ENCODE measurements at regions not wholly inside any gene's neighbourhood (a gene's known extent, or its start where the extent isn't known, plus 50 kb on each side); places are given as distances from the start of the nearest gene placed in this dataset.
"Not testable (repeated sequence)": the region's sequence is repeated elsewhere in the genome, so short reads cannot be mapped to it uniquely, and the experiment has no call there.

DNA sequence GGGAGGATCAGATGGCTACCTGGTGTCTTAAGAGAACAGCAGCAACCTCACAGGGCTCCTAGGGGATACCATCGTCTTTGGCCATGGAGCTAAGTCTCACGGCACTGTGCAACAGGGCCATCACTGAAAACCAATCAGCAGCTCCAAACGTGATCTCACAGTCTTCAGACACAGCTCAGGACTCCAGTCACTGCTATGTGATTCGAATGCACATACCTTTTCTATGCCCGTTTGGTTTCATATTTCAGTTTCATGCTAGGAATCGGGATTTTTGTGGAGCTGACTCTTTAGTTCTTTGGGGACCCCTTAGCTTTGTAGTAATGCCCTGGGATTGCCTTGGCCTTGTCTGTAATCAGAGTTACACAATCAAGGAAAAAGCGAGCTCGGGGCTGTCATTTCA lies 162.8 kb upstream of the CDH11 start:
- DNase-seq: no peak

DNA sequence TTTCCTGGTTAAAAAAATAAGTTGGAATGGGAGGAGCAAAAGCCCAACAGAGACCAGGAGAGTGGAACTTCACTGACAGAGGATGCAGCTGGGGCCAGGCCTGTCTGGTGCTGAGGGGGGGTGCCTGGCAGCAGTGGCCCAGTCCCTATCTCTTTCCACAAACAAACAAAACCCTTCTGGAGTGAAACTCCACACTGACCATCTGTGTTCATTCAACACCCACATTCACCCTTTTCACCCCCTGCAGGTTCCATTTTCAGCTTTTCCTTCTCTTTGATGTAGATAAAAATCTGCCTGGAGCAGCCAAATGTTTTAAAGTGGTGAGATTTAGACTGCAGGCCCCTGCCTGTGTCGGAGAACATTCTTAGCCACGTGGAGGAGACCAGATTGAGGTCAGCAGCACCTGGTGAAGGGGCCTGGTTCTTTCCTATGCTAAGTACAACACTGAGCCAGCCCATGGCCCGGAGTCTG lies 161.4 kb upstream of the CDH11 start:
- peak; percentile 98 for DNase-seq

DNA sequence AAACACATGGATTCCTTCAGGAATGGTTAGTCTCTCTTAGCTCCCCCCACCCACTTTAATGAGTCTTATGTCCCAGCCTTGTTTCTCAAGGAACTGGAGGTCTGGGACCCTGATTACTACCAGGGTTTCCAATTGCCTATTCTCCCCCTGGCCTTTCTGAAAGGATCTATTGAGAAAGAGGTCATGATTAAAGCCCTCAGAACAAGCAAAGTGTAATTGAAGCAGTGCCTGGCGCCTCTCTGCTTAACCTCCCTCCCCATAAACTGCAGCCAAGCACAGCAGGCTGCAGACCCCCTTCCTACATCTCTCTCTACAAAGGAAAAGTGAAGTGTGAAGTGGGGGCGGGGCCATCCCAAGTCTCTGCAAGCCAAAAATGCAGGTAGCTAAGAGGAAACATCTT lies 159.7 kb upstream of the CDH11 start:
- peak; percentile 80 for DNase-seq

DNA sequence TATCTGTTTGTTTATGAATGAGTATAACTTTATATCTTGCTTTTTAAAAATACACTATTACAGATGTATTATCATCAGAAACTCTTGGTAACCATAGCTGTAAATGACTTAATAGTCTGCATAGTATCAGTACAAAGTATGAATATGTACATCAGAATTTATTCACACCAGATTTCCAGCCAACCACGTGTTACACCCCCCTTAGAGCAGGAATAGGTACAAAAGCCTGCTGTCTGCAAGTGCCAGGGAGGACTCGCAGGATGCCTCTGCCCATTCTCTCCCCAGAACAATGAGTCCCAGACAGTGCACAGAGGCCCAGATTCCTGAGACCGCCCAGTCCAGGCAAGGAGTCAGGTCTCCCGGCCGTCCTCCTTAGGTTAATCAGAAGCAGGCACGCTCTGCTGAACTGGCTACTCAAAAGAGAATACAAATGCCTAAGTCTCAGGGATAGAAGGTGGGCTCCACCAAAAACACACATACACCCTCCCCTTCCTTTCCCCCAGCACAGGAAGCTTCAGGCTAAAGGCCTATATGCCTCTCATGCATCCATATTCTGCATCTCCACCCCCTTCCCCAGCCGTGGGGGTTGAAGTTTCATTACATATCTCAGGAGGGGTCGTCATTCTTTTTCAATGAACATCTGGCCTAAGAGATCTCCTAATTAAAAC lies 159.1 kb upstream of the CDH11 start:
- peak; percentile 83 for DNase-seq

DNA sequence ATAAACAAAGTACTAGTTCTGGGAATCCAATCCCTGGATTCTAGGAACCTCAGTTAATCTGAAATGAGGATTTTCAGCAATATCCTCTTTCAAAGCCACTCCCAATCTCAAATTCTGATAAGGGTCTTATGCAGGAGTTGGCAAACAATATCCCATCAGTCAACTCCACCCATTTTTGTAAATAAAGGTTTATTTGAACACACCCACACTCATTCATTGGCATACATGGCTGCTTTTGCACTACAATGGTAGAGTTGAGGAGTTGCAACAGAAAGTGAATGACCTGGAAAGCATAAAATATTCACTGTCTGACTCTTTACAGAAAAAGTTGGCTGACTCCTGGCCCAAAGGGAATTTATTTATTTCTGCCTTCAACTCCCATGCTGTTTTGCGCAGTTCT lies 157.7 kb upstream of the CDH11 start:
- DNase-seq: no peak

DNA sequence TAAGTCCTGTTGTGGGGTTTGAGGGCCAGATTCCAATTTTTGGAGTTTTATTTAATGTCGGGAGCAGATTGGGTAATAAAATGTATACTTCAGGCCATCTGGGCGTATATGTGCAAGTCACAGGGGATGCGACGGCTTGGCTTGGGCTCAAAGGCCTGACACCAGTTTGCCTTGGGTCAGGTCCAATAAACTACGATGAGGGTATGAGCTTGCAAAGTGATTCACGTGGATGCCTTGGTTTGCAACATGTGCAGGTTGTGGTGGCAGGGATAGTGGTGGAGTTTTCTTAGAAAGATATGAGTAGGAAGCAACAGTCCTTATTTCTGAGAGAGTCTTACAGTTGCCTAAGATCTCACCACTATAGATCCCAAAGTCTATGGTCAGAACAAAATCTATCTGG lies 157.0 kb upstream of the CDH11 start:
- DNase-seq: no peak

DNA sequence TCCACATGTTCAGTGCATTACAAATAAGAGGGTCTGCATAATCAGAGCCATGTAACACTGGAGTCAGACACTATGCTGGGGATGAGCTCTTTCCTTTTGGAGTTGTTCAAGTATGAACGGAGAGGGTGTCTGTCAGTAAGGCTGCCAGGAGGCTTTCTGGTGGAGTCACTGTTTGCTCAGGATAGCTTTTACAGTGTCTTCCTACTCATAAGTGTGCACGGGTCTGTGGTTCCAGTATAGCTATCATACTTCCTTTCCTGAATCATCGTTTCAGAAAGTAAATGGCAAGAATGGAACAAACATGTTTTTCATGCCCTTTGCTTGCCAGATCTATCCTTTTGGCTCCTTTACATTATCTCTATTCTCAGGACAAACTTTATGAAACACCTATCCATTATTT lies 152.7 kb upstream of the CDH11 start:
- DNase-seq: no peak

DNA sequence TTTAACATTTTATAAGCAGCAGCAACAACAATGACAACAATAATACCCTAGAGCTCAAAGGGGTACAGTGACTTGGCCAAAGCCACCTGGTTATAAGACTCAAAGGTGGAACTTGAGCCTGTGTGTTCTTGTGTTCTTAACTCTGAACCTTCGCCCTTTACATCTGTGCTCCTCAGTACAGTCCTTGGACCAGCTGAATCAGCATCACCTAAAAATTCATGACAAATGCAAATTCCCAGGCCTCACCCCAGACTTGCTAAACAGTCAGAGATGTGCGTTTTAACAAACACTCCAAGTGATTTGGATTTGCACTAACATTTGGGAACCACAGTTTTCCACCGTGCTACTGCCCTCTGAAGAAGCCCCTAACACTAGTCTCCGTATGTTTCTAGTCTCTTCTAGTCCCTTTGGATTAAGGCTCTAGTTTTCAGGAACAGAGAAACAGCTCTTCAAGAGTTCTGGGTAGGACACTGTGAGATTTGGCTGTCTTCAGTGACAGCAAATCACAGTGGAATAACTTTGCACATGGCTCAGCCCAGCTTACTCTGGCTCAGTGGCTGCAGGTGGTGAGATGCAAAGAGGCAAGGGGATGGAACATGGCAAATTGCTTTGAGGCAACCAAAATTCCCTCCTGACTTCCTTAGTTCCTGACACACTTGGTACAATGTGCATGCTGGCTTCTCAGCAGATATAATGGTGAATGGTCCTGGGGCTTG lies 151.0 kb upstream of the CDH11 start:
- DNase-seq: no peak

DNA sequence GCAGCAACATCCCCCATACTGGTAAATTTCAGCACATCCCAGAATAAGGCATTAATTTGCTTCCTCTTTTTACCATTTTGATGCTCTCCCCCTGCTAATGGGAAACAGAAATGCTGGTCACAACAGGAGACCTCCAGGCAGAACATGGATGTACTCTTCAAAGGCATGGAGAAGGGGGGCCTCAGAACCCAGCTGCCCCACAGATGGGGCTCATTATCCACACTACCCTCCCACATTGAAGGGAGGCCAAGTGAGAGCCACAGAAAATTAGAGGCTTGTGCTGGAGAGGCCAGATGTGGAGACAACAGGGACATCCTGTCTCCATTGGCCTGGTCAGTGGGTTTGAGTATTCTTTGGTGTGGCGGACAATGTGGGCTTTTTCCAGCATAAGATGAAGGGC lies 150.1 kb upstream of the CDH11 start:
- no peak for DNase-seq

DNA sequence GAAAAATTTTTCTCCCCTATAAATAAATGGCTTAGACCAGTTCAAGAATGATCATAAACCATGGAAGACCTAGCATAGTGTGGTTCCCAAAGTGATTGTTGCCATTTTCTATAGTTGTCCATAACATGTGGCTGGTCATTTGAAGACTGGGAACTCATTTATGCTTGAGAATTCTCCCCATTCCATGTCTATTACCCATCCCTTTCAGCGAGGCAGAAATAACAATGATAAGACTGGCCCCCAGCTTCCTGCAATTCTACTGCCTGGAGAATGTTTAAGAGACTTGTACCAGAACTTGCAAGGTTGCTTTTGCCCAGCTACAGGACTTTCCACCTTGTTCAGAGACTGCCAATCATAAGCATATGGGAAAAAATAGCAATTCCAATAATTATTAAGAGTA lies 146.5 kb upstream of the CDH11 start:
- no peak for DNase-seq

DNA sequence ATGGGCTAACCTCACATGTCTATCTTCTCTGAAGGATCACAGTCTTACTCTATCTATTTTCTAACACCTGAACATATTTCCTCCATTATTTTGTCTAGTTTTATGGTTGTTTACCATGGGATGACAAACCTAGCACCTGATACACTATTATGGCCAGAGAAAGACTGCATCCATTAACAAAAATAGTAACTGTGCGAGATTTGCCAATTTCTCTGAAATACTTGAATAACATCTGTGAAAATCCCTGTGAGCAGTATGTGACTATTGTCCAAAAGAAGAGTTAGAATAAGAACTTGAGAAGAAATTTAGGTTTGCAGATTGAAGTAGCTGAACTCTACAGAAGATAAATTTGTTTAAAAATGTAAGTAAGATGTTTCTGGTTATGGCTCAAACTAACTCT lies 142.0 kb upstream of the CDH11 start:
- no peak for DNase-seq

DNA sequence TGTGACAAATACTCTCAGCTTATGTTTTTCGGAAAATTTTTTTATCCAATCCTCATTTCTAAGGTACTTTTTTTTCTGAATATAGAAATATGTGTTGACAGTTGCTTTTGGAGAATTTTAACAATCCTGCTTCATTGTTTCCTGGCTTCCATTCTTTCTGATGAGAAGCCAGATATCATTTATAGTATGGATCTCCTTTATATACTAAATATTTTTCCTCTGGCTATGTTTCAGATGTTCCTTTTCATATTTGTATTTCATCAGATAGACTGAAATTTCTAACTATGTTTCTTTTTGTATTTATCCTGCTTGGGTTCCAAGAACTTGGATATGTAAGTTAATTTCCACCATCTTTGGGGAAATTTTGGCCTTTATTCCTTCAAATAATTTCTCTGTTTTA lies 138.9 kb upstream of the CDH11 start:
- DNase-seq: no peak

DNA sequence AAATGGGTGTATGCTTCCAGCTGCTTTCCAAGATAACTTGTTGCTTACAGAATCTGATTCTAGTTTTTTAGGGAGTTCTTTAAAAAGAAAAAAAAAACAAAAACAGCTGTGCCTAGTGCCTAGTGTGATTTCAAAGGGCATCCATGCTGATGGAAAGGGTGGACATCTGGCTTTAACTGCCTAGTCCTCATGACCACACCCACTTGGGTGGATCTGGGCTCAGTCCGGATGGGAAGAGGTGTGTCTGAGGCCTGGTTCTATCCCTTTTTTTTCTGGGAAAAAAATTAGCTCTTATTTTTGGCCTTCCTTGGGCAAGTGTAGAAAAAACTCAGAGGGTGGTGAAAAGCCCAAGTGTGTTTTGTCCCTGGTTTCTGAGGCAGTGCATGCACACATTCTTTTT lies 132.3 kb upstream of the CDH11 start:
- DNase-seq: no peak

DNA sequence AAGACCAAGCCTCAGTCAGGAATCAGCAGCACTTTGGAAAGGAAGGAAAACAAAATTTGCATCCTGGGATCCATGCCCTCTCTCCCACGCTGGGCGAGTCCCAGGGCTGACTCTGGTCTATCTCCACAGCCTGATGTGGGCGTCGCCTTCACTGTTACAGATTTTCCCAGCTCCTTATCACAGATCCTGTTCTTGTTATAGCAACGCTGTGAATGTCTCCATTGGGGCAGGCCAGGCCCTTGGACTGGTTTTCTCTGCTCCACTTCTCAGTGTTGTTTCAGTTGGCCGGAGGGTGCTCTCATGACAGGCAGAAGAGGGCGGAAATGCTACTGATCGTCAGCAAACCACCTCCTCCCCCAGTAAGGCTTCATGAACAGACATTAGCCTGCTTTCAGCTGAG lies 127.9 kb upstream of the CDH11 start:
- DNase-seq: peak; percentile 73

DNA sequence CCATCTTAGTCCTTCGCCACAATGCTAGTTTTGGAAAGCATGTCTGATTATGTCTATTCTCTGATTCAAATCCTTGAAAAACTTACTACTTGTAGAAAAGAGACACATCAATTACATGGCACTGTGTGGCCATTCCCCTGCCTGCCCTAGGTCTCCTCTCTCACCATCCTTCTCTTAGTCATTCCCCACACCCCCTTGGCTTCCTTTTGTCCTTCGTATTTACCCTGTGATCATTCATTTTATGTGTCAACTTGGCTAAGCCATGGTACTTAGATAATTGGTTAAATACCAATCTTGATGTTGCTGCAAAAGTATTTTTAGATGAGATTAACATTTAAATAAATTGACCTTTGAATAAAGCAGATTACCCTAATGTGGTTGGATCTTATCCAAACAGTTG lies 122.9 kb upstream of the CDH11 start:
- no peak for DNase-seq

DNA sequence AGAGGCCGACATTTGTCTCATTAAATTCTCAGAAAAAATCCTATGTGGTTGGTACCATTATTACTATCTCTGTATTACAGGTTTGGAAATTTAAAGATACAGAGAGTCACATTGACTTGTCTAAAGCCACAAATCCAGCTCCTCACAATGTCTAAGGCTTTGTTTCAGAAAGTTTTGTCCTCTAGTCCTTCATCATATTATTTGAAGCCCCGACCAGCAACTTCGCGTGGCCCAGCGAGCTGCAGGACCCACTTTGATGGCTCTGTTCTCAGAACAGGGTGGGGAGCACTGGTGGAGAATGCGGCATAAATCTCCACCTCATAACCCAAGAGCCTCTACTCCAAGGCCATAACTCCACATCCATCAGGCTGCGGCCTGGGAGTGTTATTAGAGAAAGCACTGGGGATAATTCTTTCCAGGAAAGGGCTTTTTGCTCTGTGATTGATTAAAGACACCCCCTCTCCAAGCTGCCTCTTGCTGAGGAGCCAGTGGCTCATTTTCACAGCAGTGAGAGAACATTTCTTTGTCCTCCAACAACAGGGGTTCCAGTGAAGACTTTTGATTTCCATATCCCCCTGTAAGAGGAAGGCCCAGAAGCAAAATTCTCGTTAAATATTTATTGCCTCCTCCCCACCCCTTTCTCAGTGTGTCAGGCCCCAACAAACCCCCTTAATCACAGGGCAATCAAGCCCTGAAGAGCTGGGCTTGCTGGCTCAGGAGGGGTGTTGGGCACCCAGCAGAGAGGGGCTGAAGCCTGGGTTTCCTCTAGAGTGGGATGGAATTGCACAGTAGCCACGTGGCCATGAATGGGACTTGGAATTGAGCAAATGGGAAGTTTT lies 113.7 kb upstream of the CDH11 start:
- no peak for DNase-seq

DNA sequence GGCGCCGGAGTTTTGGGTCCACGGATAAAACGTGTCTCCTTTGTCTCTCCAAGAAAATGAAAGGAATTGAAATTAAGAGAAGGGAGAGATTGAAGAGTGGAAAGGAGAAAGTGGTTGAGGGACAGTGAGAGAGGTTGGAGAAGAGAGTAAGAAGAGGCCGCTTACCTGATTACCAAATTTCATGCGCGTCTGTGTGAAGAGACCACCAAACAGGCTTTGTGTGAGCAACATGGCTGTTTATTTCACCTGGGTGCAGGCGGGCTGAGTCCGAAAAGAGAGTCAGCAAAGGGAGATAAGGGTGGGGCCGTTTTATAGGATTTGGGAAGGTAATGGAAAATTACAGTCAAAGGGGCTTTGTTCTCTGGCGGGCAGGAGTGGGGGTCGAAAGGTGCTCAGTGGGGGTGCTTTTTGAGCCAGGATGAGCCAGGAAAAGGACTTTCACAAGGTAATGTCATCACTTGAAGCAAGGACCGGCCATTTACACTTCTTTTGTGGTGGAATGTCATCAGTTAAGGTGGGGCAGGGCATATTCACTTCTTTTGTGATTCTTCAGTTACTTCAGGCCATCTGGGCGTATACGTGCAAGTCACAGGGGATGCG lies 113.0 kb upstream of the CDH11 start:
- DNase-seq: not testable (repeated sequence)

DNA sequence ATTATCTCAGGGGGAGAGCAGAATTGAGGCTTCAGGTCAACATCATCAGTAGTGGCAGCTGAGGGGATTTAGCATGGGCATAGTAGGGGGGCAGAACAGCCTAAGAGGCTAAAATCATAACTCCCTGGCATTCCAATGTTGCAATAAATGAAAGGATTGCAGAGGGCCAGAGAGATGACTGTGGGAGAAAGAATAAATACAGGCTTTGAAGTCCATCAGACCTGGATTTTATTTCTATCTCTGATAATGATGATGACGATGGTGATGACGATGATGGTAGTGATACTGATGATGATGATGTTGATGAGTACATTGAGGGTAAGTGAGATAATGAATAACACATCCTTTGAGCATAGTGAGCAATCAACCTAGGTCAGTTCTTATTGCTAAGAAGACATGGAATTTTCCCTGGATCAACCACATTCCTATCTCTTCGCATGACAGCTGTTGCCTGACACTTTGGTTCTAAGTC lies 107.4 kb upstream of the CDH11 start:
- DNase-seq: no peak

DNA sequence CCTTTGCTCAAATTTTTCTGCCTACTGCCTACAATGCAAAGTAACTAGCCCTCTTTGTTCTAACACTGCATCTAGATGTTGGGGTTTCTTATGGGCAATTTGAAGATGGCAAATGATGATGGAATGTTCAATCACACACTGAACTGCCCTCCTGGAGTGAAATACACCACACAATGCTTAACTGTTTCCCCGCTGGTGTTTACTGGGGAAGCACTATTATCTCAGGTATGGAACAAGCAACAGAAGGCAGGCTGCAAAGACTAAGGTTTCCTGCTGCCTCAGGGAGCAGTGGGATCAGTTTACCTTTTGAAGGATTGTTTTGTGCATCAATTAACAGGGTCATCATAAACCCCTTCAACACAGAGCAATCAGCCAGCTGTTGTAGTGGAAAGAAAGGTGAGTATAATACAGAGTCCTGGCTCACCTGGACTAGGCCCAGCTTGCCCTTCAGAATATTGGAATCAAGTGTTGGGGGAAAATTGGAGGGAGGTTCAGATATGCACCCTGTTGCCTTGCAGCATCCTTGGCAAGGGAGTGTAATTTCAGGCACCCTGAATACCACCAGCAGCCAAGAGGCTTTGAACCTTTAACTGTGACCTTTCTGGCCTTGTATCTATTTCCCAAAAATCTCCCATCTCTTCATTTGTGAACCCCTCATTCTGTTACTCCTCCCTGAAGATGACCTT lies 105.4 kb upstream of the CDH11 start:
- no peak for DNase-seq

DNA sequence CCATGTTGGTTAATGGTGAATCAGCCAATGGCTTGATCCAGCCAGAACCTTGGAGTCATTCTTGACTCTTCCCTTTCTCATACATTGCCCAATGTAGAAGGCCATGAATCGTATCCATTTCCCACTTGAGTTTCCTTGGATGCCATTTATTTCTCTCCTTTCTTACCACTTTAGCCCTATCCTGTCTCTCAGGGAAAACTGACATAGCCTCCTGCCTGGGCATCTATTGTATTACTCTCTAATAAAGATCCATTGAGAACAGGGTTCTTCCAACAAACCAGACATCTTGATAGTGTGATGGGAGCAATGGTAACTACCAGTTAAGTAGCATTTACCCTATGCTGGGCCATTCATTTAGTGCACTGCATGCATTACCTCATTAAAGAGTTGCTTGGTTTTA lies 104.2 kb upstream of the CDH11 start:
- DNase-seq: no peak

DNA sequence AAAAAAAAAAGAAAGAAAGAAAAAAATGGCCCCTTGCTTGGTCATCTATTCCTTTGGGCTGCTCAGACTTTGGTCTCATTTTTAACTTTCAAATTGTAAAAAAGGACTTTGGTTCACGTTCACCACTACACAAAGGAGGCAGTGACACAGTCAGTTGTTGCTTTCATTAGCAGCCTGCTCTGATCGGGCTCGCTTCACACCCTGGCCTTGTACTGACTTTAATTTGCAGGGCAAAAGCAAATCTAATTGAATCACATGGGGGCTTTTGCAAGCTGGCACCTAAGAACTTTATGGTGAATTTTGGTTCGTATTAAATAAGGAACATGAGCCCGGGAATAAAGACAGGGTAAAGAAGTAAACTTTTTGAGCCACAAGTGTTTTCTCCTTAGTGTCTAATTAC lies 103.6 kb upstream of the CDH11 start:
- no peak for DNase-seq

DNA sequence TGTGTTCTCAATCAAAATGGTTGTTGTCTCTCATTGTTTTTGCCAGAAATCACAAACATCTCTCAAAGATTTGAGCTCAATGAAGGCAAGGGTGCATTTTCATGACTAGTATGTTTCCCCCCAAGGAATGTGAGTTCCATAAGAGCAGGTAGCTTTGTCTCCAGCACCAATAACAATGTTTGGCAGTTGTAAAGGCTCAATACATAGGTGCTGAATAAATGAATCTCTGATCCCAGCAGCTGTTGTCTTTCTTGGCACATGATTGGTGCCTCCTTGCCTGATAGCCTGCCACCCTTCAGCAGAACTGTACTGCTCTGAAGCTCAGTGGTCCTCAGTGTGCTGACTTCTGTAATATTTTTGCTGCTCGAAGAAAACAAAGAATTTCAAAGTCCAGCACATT lies 103.1 kb upstream of the CDH11 start:
- DNase-seq: no peak

DNA sequence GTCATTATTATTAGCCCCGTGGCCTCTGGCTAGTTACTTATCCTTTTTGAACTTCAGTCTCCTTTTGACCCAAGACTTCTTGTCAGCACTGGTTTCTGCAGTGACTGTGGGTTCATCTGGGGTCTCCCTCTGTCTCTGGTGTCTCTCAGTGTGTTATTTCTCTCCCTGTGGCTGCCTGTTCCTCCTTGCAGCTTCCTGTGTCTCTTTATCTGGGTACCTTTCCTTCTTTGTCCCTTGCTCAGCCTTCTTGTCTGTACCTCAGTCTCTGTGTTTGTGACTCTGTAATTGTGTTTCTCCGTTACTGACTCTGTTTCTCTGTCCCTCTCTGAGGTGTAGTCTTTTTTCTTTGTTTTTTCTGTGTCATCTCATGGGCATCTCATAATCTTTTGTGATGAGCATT lies 102.6 kb upstream of the CDH11 start:
- DNase-seq: no peak
